ENCODE measurements at regions not wholly inside any gene's neighbourhood (a gene's known extent, or its start where the extent isn't known, plus 50 kb on each side); places are given as distances from the start of the nearest gene placed in this dataset.

DNA sequence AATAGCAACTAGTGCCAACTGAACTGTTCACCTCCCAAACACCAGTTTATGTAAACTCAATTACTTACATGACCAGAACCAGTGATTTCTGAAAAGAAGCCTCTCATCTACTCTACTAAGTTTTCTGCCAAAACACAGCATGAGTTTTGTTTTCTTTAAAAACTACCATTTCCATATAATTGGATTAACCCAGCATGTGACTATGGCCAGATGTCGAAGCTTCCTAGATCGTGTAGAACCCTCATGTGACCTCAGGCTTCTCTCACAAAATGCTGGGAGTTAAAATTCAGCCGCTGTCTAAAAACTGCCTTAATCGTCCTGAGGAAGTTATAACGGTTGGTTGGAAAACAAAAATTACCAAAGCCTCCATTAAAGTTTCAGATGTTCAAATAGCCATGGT, 303.5 kb downstream of the IRX1 start:
- H3K27ac ChIP-seq = no peak overlapping the region
- 38 to 42% methylated on average over 5 of the region's 5 CpGs for WGBS, 2 donors
- intact Hi-C loops (cut with DNase I) = no loop called here

DNA sequence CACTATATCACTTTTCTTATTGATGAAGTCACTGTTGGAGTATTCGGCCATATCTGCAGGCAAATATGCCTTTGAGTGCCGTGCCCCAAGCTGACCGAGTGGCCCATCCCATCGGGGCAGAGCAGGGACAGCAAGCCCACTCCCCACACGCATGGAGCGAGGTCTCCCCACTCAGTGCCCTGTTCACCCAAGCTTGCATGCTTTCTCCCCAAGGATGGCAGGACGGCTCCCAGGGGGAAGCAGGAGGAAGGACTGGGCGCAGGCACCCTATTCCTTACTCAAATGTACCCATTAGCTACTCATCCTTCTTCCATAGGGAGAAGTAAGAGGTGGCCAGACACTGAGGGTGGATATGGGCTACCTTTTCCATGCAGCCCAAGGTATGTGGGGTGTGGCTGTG, 309.0 kb downstream of the IRX1 start:
- WGBS, 2 donors = 89 to 94% methylated on average over 8 of the region's 8 CpGs
- no peaks in the 10 kb centered on the region for H3K9me3 ChIP-seq
- no peaks in the 10 kb centered on the region for H3K36me3 ChIP-seq
- H3K27ac ChIP-seq = no peak overlapping the region
- H3K4me1 ChIP-seq = no peaks in the 10 kb centered on the region
- TF ChIP-seq POLR2A (IDR thresholded peaks at IDR 0.05) = no peak
- no peak for TF ChIP-seq CTCF (IDR thresholded peaks at IDR 0.05)
- intact Hi-C loops (cut with DNase I) = no loop called here
- no peak for DNase-seq
- H3K4me3 ChIP-seq (replicated peaks in 1 of 3) = no peak overlapping the region
- H3K27me3 ChIP-seq = no peaks in the 10 kb centered on the region

More for the DNA sequence above, 303.5 kb downstream of the IRX1 start:
- no peak for TF ChIP-seq CTCF (IDR thresholded peaks at IDR 0.05)
- TF ChIP-seq POLR2A (IDR thresholded peaks at IDR 0.05) = no peak
- DNase-seq = no peak
- peaks cover 0 to 4% of the 10 kb centered on the region in 2 donors for H3K4me1 ChIP-seq
- no peak overlapping the region for H3K4me3 ChIP-seq (replicated peaks in 1 of 3)
- no peaks in the 10 kb centered on the region for H3K9me3 ChIP-seq
- no peaks in the 10 kb centered on the region for H3K36me3 ChIP-seq
- H3K27me3 ChIP-seq = no peaks in the 10 kb centered on the region

DNA sequence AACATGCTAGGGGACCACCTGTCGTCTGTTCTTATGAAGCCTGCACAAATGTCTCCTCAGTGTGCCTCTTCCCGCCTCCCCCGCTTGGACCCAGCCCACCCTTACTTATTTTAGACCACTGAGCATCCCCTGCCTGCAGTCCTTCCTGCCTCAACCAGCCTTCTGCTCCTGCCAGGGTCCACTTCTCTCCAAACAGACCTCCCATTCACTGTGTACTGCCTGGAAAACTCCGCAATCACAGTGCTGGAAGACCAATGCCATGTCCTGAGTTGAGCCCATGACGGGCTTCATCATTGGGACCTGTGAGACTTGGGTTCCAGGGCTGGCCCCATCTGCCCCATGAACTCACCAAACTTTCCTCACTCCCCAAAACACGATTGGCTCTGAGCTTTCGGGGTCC, 309.4 kb downstream of the IRX1 start:
- intact Hi-C loops (cut with DNase I) = no loop called here

DNA sequence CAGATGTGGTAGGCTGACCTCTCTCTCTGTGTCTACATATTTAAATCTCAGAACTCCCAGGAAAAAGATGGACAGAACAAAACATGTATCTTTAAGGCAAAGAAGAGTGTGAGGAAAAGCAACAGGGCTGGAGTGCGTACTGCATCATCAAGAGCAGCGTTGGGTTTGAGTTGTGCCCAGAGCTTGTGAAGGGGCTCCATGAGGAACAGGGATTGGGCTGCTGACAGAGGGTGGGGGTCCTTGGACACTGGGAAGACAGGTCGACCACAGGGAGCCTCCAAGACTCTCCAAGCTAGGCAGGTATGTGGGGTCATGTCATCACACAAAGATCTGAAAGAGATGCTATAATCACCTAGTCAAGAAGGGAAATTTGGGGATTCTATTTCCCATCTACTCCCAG, 309.9 kb downstream of the IRX1 start:
- Histone ChIP-seq H3K27me3 (no peaks in the 10 kb centered on the region), H3K27ac (no peak overlapping the region), H3K9me3 (no peaks in the 10 kb centered on the region), H3K4me1 (no peaks in the 10 kb centered on the region), H3K4me3 (replicated peaks in 1 of 3) (no peak overlapping the region), H3K36me3 (no peaks in the 10 kb centered on the region)
- TF ChIP-seq CTCF (IDR thresholded peaks at IDR 0.05) (no peak), POLR2A (IDR thresholded peaks at IDR 0.05) (no peak)
- intact Hi-C loops (cut with DNase I) = no loop called here
- no peak for DNase-seq
- WGBS, 2 donors = 84 to 89% methylated on average over 3 of the region's 3 CpGs

More for the DNA sequence above, 309.4 kb downstream of the IRX1 start:
- WGBS, 2 donors = 84 to 95% methylated on average over 7 of the region's 7 CpGs
- DNase-seq = no peak
- Histone ChIP-seq H3K4me1 (no peaks in the 10 kb centered on the region), H3K27ac (no peak overlapping the region), H3K36me3 (no peaks in the 10 kb centered on the region), H3K4me3 (replicated peaks in 1 of 3) (no peak overlapping the region), H3K9me3 (no peaks in the 10 kb centered on the region), H3K27me3 (no peaks in the 10 kb centered on the region)
- no peak for TF ChIP-seq POLR2A (IDR thresholded peaks at IDR 0.05)
- no peak for TF ChIP-seq CTCF (IDR thresholded peaks at IDR 0.05)

- WGBS, 2 donors = 85 to 88% methylated on average over 1 of the region's 1 CpG
- Histone ChIP-seq H3K4me1 (no peaks in the 10 kb centered on the region), H3K9me3 (no peaks in the 10 kb centered on the region), H3K27ac (no peak overlapping the region), H3K36me3 (no peaks in the 10 kb centered on the region), H3K27me3 (no peaks in the 10 kb centered on the region), H3K4me3 (replicated peaks in 1 of 3) (no peak overlapping the region)
- intact Hi-C loops (cut with DNase I) = no loop called here
- no peak for DNase-seq
- TF ChIP-seq POLR2A (IDR thresholded peaks at IDR 0.05) (no peak), CTCF (IDR thresholded peaks at IDR 0.05) (no peak)
These were observed 315.5 kb downstream of the IRX1 start for GRCh38 chr5:3911111-3911510.

All from thyroid gland (tissue), 4 donors.